HL-60 (cell line): ENCODE measurements at regions not wholly inside any gene's neighbourhood (a gene's known extent, or its start where the extent isn't known, plus 50 kb on each side); places are given as distances from the start of the nearest gene placed in this dataset.

Experiments
- CTCF ChIP-seq: IDR thresholded peaks from one replicate; pipeline ENCODE4 v1.5.1; 2011; ENCODE audit warnings: low read length, control low read depth, inconsistent platforms; ENCODE audit not compliant: insufficient read depth
- GABPA ChIP-seq: IDR thresholded peaks from 2 replicates; pipeline ENCODE4 v1.6.1; 2012; ENCODE audit warnings: low read depth
- POLR2AphosphoS5 ChIP-seq: IDR thresholded peaks from 2 replicates; pipeline ENCODE4 v1.6.1; 2012; ENCODE audit warnings: low read depth
- REST ChIP-seq: IDR thresholded peaks from 2 replicates; pipeline ENCODE4 v1.6.1; 2012; ENCODE audit warnings: low read depth; ENCODE audit not compliant: insufficient replicate concordance

DNA sequence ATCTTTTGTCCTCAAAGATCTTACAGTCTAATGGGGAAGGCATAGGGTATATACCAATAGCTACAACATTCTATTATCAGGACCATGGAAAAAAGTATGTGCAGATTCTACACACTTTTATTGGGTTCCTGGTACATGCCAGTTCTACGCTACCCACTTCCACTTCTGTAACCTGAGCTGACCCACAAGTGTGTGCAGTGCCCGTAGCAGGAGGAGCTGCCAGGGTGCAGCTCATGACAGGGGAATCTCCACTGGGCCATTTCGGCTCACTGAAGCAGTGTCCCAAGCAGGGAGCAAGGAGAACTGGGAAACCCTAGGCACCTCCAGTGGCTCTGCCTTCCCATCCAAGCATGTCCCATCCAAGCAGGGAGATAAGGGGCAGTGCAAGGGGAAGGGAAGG, 60.4 kb downstream of the FOXI1 start:
- TF ChIP-seq CTCF (no peak), POLR2AphosphoS5 (no peak), GABPA (no peak), REST (no peak)
